ENCODE measurements at regions not wholly inside any gene's neighbourhood (a gene's known extent, or its start where the extent isn't known, plus 50 kb on each side); places are given as distances from the start of the nearest gene placed in this dataset.

DNA sequence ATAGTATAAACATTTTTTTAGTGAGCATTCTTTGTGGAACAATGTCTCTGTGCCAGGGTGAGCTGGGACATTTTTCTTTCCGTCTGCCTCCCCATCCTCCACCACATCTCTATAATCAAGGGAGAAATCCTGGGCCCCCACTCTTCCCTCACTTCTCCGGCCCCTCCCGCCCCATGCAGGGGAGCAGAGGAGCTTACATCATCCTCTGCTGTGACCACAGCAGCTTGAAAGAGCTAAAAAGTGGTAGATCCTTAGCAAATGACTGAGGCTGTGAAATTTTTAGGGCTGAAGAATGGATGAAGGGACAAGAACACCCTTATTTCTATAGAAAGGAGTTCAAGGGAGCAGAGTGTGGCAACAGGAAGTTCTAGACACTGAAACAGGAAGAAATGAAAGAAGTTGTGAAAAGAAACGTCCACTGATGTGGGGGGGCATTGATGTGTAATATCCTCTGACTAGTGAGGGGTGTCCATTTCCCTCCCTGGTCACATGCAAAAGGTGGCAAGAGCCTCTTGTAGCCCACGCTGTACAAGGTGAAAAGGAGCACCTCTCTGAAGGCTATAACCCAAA, 380.3 kb upstream of the JARID2 start:
- no peak for DNase-seq (ENCODE audit: low read depth)
- no peak for TF ChIP-seq CTCF (IDR thresholded peaks at IDR 0.05; ENCODE audit: control insufficient read depth, insufficient read depth, low read depth, low read length, missing control alignments)

DNA sequence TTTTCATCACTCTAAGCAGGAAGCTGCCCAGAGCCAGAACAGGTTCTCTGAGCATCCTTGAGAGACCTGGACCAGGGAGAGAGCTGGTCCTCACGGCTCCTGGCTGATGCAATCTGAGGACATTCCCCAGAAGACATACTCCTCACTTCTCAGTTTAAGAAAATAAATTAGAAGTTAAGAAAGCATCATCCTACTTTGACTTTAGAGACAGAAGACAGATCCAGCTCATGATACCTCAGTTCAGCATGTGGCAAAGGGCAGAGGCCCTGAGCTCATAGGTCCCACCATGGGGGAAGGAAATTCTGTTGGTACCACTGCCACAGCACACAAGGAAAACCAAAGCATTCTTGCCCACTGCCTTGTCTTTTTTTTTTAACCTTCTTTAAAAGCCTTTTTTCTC, 378.1 kb upstream of the JARID2 start:
- DNase-seq (ENCODE audit: low read depth): no peak
- no peak overlapping the region for H3K4me3 ChIP-seq (ENCODE audit: control insufficient read depth, low read depth, low read length)
- TF ChIP-seq CTCF (IDR thresholded peaks at IDR 0.05; ENCODE audit: control insufficient read depth, insufficient read depth, low read depth, low read length, missing control alignments): no peak

More for the DNA sequence above, 380.3 kb upstream of the JARID2 start:
- H3K4me3 ChIP-seq (ENCODE audit: control insufficient read depth, low read depth, low read length): no peak overlapping the region

GRCh38 chr6:14871221-14871620, 374.6 kb upstream of the JARID2 start:
- TF ChIP-seq CTCF (IDR thresholded peaks at IDR 0.05; ENCODE audit: control insufficient read depth, insufficient read depth, low read depth, low read length, missing control alignments): no peak
- no peak overlapping the region for H3K4me3 ChIP-seq (ENCODE audit: control insufficient read depth, low read depth, low read length)
- DNase-seq (ENCODE audit: low read depth): no peak

GRCh38 chr6:14873101-14873500, 372.8 kb upstream of the JARID2 start:
- H3K4me3 ChIP-seq (ENCODE audit: control insufficient read depth, low read depth, low read length): no peak overlapping the region
- no peak for DNase-seq (ENCODE audit: low read depth)
- TF ChIP-seq CTCF (IDR thresholded peaks at IDR 0.05; ENCODE audit: control insufficient read depth, insufficient read depth, low read depth, low read length, missing control alignments): no peak

- no peak for TF ChIP-seq CTCF (IDR thresholded peaks at IDR 0.05; ENCODE audit: control insufficient read depth, insufficient read depth, low read depth, low read length, missing control alignments)
- no peak overlapping the region for H3K4me3 ChIP-seq (ENCODE audit: control insufficient read depth, low read depth, low read length)
- DNase-seq (ENCODE audit: low read depth): no peak
Measured at GRCh38 chr6:14873781-14874441, 372.0 kb upstream of the JARID2 start.

DNA sequence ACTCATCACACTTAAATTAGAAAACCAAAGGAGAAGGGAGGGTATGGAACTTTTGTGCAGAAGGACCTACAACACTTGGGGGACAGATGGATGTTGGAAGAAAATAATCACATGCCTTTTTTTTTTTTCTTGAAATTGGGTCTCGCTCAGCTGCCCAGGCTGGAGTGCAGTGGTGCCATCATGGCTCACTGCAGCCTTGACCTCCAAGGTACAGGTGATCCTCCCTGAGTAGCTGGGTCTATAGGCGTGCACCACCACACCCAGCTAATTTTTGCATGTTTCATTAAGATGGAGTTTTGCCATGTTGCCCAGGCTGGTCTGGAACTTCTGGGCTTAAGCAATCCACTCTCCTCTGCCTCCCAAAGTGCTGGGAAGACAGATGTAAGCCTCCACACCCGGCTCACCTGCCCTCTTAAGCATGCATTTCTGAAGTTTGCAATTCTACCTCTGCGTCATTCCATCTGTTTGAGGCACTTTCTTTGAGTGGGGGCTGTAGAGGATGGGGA, 370.8 kb upstream of the JARID2 start:
- no peak for TF ChIP-seq CTCF (IDR thresholded peaks at IDR 0.05; ENCODE audit: control insufficient read depth, insufficient read depth, low read depth, low read length, missing control alignments)
- no peak overlapping the region for H3K4me3 ChIP-seq (ENCODE audit: control insufficient read depth, low read depth, low read length)
- DNase-seq (ENCODE audit: low read depth): no peak
